HFFc6 (cell line): ENCODE measurements at regions not wholly inside any gene's neighbourhood (a gene's known extent, or its start where the extent isn't known, plus 50 kb on each side); places are given as distances from the start of the nearest gene placed in this dataset.

Source experiments
- DNase-seq: peaks from one replicate; pipeline ENCODE4 v3.0.0-alpha.2; 2018
- H3K27ac Mint-ChIP-seq: 2 replicates; pipeline ENCODE4 v1.8.0; 2020; ENCODE audit warnings: mild to moderate bottlenecking, mixed read lengths
- H3K27me3 Mint-ChIP-seq: 2 replicates; pipeline ENCODE4 v1.8.0; 2021; ENCODE audit warnings: mild to moderate bottlenecking, moderate library complexity, mixed read lengths; ENCODE audit not compliant: insufficient read depth
- H3K36me3 Mint-ChIP-seq: 2 replicates; pipeline ENCODE4 v1.8.0; 2021; ENCODE audit warnings: low read depth, mixed read lengths
- H3K4me1 Mint-ChIP-seq: 2 replicates; pipeline ENCODE4 v1.8.0; 2020; ENCODE audit warnings: low read depth, mixed read lengths
- H3K4me3 Mint-ChIP-seq: 2 replicates; pipeline ENCODE4 v1.8.0; 2020; ENCODE audit warnings: mild to moderate bottlenecking, moderate library complexity, mixed read lengths
- H3K9me3 Mint-ChIP-seq: 2 replicates; pipeline ENCODE4 v1.8.0; 2020; ENCODE audit warnings: mild to moderate bottlenecking, mixed read lengths
- CTCF ChIP-seq: fragments of 200-600 bp; sonication (generic); IDR thresholded peaks from 2 replicates; pipeline ENCODE4 v1.5.0; 2021; ENCODE audit warnings: antibody characterized with exemption, mild to moderate bottlenecking

- Mint-ChIP-seq H3K27me3 (no peaks in the 10 kb centered on the region), H3K4me3 (no peak overlapping the region), H3K4me1 (no peaks in the 10 kb centered on the region), H3K36me3 (no peaks in the 10 kb centered on the region; the same call in 1 of the 2 replicates), H3K9me3 (peaks cover 50% of the 10 kb centered on the region), H3K27ac (no peak overlapping the region)
- no peak for DNase-seq
- TF ChIP-seq CTCF, result no peak
These were observed 75.1 kb upstream of the MC3R start for GRCh38 chr20:56173438-56173837.

- H3K4me1 Mint-ChIP-seq, result no peaks in the 10 kb centered on the region
These were observed 74.1 kb upstream of the MC3R start for GRCh38 chr20:56174416-56174815.

GRCh38 chr20:56175884-56176283 is 72.6 kb upstream of the MC3R start:
- Mint-ChIP-seq H3K9me3 (peaks cover 46% of the 10 kb centered on the region), H3K27ac (no peak overlapping the region), H3K27me3 (no peaks in the 10 kb centered on the region), H3K4me1 (no peaks in the 10 kb centered on the region), H3K4me3 (no peak overlapping the region), H3K36me3 (no peaks in the 10 kb centered on the region; the same call in 1 of the 2 replicates)
- TF ChIP-seq CTCF, result no peak
- no peak for DNase-seq

More at GRCh38 chr20:56174416-56174815, 74.1 kb upstream of the MC3R start:
- H3K36me3 Mint-ChIP-seq, result no peaks in the 10 kb centered on the region; the same call in 1 of the 2 replicates
- H3K9me3 Mint-ChIP-seq, result peaks cover 46% of the 10 kb centered on the region
- DNase-seq, result no peak
- H3K27me3 Mint-ChIP-seq, result no peaks in the 10 kb centered on the region
- H3K4me3 Mint-ChIP-seq, result no peak overlapping the region
- no peak overlapping the region for H3K27ac Mint-ChIP-seq
- no peak for TF ChIP-seq CTCF

- TF ChIP-seq CTCF, result no peak
- no peaks in the 10 kb centered on the region for H3K4me1 Mint-ChIP-seq
- peaks cover 47% of the 10 kb centered on the region for H3K9me3 Mint-ChIP-seq
These were observed 70.3 kb upstream of the MC3R start for GRCh38 chr20:56178219-56178618.

GRCh38 chr20:56179051-56179450 is 69.5 kb upstream of the MC3R start:
- peaks cover 42% of the 10 kb centered on the region for H3K9me3 Mint-ChIP-seq
- DNase-seq, result no peak
- H3K36me3 Mint-ChIP-seq, result no peaks in the 10 kb centered on the region
- no peak overlapping the region for H3K4me3 Mint-ChIP-seq
- no peak overlapping the region for H3K27ac Mint-ChIP-seq
- no peak for TF ChIP-seq CTCF
- no peaks in the 10 kb centered on the region for H3K27me3 Mint-ChIP-seq
- no peaks in the 10 kb centered on the region for H3K4me1 Mint-ChIP-seq

More at GRCh38 chr20:56178219-56178618, 70.3 kb upstream of the MC3R start:
- no peak overlapping the region for H3K4me3 Mint-ChIP-seq
- no peaks in the 10 kb centered on the region for H3K27me3 Mint-ChIP-seq
- DNase-seq, result no peak
- no peak overlapping the region for H3K27ac Mint-ChIP-seq
- H3K36me3 Mint-ChIP-seq, result no peaks in the 10 kb centered on the region; the same call in 1 of the 2 replicates

GRCh38 chr20:56181583-56181982 is 66.9 kb upstream of the MC3R start:
- DNase-seq, result no peak
- Mint-ChIP-seq H3K36me3 (no peaks in the 10 kb centered on the region), H3K4me3 (no peak overlapping the region), H3K4me1 (no peaks in the 10 kb centered on the region), H3K27ac (no peak overlapping the region), H3K27me3 (0 out of 2 replicates have a peak, but pooled peaks cover 2% of the 10 kb centered on the region), H3K9me3 (peaks cover 36% of the 10 kb centered on the region)
- TF ChIP-seq CTCF, result no peak
